LNCaP clone FGC (cell line): ENCODE measurements at regions not wholly inside any gene's neighbourhood (a gene's known extent, or its start where the extent isn't known, plus 50 kb on each side); places are given as distances from the start of the nearest gene placed in this dataset.

ENCODE experiments used
- DNase-seq: peaks from one replicate; pipeline ENCODE4 v3.0.0-alpha.2; 2011; ENCODE audit warnings: low read depth
- H3K4me3 ChIP-seq: 2 replicates; pipeline ENCODE4 v1.5.1; 2011; ENCODE audit warnings: mild to moderate bottlenecking, low read depth, low read length, control low read depth
- TF ChIP-seq, protein P1 (sequence below): IDR thresholded peaks from 2 replicates; pipeline ENCODE4 v1.5.1; 2012; ENCODE audit warnings: mild to moderate bottlenecking; ENCODE audit not compliant: control insufficient read depth, insufficient read depth; ENCODE audit errors: extremely low read depth

DNA sequence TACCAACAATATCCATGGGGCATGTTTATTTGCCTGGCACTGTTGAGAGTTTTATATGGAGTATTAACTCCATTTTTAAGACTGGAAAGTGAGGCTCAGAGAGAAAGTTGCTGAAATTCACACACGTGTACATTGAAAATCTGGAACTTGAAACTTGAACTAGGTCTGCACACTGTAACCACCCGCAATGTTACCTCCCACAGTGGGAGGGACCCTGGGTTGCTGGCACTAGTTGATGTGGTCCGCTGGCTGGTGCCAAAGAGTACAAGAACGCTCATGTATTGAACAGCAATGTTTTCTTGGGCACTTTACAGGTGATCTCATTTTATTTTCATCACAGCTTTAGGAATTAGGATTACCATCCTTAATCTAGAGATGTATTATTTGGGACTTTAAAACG is 253.2 kb downstream of the INHBA start:
- no peak for DNase-seq
- no peak overlapping the region for H3K4me3 ChIP-seq
- TF ChIP-seq, protein P1, sequence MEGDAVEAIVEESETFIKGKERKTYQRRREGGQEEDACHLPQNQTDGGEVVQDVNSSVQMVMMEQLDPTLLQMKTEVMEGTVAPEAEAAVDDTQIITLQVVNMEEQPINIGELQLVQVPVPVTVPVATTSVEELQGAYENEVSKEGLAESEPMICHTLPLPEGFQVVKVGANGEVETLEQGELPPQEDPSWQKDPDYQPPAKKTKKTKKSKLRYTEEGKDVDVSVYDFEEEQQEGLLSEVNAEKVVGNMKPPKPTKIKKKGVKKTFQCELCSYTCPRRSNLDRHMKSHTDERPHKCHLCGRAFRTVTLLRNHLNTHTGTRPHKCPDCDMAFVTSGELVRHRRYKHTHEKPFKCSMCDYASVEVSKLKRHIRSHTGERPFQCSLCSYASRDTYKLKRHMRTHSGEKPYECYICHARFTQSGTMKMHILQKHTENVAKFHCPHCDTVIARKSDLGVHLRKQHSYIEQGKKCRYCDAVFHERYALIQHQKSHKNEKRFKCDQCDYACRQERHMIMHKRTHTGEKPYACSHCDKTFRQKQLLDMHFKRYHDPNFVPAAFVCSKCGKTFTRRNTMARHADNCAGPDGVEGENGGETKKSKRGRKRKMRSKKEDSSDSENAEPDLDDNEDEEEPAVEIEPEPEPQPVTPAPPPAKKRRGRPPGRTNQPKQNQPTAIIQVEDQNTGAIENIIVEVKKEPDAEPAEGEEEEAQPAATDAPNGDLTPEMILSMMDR = no peak

DNA sequence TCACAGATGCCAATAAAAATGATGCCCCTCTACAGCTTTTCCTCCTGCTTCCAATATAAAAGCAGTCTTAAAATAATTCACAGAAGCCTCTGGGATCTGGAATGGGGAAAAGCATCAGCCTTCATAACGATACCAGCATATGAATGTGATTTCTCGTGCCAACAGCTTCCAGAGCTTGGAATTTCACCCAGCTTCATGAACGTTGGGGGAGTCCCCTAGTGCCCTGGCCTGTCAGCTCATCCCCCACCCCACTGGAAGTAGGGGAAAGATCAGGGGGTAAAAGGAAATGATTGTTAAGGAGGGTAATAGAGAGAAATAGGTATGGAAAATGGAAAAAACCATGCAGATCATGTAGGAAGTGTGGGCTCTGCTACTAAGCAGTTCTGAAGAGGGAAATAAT is 253.6 kb downstream of the INHBA start:
- TF ChIP-seq, protein P1 = no peak
- H3K4me3 ChIP-seq = no peak overlapping the region

DNA sequence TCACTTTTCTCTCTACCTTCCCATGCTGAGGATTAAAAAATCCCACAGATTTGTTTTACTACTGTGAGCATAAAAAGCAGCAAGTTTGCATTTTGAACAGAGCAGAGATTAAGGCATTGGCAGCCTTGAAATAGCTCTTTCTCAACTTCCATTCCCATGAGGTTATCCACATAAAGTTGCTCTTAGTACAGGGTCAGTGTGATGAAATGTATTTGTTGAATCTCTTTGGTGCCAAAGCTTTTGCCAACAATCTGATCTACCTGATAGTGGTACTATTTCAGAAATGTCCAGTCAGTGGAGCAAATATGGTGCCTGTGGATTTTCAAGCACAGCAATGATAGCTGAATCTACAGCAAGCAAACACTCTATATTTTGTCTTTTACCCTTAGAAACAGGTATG is 254.8 kb downstream of the INHBA start:
- DNase-seq = peak; percentile 31
- no peak overlapping the region for H3K4me3 ChIP-seq
- TF ChIP-seq, protein P1 = no peak

More for the DNA sequence above, 253.6 kb downstream of the INHBA start:
- DNase-seq = no peak

DNA sequence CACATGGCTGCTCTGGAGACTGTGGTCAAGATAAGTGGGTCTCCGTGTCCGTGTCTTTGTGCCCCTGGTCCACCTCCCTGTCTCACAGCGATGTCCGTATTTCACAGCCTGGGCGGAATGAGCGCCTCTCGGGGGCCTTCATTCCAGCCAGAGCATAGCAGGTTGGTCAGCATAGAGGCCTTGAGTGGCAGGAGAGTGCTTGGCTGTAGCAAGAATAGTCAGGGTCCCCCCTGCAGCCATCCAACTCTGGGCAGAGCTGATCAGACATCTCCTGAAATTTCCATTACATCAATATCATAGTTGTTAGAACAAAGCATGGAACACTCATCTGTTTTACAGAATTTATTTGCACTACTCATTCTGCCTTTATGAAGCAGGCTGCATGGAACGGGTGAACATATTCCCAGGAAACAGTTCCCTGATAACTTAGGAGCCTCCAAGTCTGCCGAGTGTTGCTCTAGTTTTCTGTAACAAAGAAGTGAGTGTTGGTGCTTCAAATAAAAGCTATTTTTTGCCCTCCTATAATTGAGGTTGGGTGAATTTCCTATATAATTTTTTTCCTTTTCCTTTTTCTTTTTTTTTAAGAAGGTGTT is 255.3 kb downstream of the INHBA start:
- no peak for DNase-seq
- TF ChIP-seq, protein P1 = no peak
- no peak overlapping the region for H3K4me3 ChIP-seq

DNA sequence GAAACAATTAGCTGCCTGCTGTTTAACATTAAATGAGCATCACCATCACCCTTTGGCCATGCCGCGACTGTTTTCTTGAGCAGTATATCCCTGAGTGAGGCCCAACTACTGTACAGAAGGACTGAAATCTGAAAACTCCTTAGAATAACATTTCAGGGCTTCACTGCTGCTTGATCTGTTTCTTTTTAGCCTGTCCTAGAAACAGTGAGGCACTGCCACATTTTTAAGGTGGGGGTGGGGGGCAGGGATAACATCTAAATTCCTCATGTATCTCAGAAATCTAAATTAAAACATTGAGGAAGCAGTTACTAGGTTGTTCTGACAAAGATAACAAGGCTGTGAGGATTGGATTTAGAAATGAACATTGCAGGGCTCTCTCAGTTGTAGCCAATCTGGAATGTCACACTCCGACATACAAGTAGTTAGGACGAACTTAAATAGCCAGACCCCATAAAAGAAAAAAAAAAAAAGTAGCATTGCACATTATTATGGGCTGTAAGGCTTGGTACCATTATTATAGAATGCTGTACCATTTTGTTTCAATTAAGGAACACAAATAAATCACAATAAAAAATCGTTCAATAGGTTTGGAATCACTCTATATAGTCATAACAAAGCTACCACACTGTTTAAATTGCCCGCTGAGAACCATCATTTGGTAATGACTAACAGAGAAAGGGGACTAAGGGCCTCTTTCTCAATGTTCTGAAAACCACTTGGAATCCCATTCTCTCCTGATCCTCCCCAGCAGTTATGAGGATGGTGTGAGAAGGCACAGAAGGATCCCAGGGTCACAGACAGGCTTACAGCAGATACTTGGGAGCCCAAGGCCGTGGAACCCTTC is 256.1 kb downstream of the INHBA start:
- DNase-seq = no peak
- TF ChIP-seq, protein P1 = no peak

DNA sequence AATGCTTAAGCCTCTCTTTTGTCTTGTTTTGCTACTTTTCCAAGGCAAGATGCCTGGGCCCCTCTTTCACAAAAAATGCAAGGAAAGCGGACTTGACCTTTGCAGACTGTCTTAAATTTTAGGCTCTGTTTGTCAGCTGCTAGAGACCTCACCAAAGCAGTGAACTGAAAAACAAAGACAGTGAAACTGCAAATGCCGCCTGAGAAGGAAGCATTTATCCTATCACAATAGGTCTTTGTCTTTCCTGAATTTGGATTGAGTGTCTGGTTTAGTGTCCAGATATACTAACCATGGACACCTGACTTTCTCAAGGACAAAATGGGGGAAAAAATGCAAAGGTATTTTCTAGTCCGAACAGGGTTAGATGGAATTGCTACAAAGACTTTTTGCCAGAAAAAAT is 256.9 kb downstream of the INHBA start:
- TF ChIP-seq, protein P1 = no peak
- no peak for DNase-seq
- H3K4me3 ChIP-seq = no peak overlapping the region

More for the DNA sequence above, 256.1 kb downstream of the INHBA start:
- H3K4me3 ChIP-seq = no peak overlapping the region
